HG03025 (cell line): ENCODE measurements at regions not wholly inside any gene's neighbourhood (a gene's known extent, or its start where the extent isn't known, plus 50 kb on each side); places are given as distances from the start of the nearest gene placed in this dataset.
"Not testable (repeated sequence)": the region's sequence is repeated elsewhere in the genome, so short reads cannot be mapped to it uniquely, and the experiment has no call there.

ENCODE experiments used
- ATAC-seq: cut with Tn5 transposase; IDR thresholded peaks from one replicate; pipeline ENCODE4 v1.9.1; 2021; ENCODE audit warnings: mild to moderate bottlenecking, moderate library complexity; ENCODE audit not compliant: unreplicated experiment, low FRiP score

- no peak for ATAC-seq
Observed at GRCh38 chr18:22560797-22561196, 143.1 kb upstream of the CTAGE1 start.

GRCh38 chr18:22563164-22563583 lies 145.5 kb upstream of the CTAGE1 start:
- peak; percentile 69 for ATAC-seq

GRCh38 chr18:22564036-22564435 lies 146.3 kb upstream of the CTAGE1 start:
- ATAC-seq, result no peak

GRCh38 chr18:22566703-22567420 lies 149.1 kb upstream of the CTAGE1 start:
- ATAC-seq, result no peak

GRCh38 chr18:22567794-22568193 lies 150.1 kb upstream of the CTAGE1 start:
- no peak for ATAC-seq

- no peak for ATAC-seq
Observed at GRCh38 chr18:22570492-22570891, 152.8 kb upstream of the CTAGE1 start.

- ATAC-seq, result no peak
Observed at GRCh38 chr18:22572341-22572740, 154.6 kb upstream of the CTAGE1 start.

GRCh38 chr18:22579271-22579670 lies 161.6 kb upstream of the CTAGE1 start:
- no peak for ATAC-seq

GRCh38 chr18:22585333-22585732 lies 167.6 kb upstream of the CTAGE1 start:
- ATAC-seq, result no peak

- ATAC-seq, result no peak
Observed at GRCh38 chr18:22585821-22586220, 168.1 kb upstream of the CTAGE1 start.

- no peak for ATAC-seq
Observed at GRCh38 chr18:22591222-22591621, 173.5 kb upstream of the CTAGE1 start.

- ATAC-seq, result no peak
Observed at GRCh38 chr18:22594155-22594690, 176.5 kb upstream of the CTAGE1 start.

- ATAC-seq, result no peak
Observed at GRCh38 chr18:22601481-22601880, 183.8 kb upstream of the CTAGE1 start.

GRCh38 chr18:22602456-22602855 lies 184.7 kb upstream of the CTAGE1 start:
- not testable (repeated sequence) for ATAC-seq

GRCh38 chr18:22603902-22604301 lies 186.2 kb upstream of the CTAGE1 start:
- ATAC-seq, result no peak

- ATAC-seq, result no peak
Observed at GRCh38 chr18:22604390-22604985, 186.8 kb upstream of the CTAGE1 start.

GRCh38 chr18:22604986-22605421 lies 187.3 kb upstream of the CTAGE1 start:
- no peak for ATAC-seq

- ATAC-seq, result no peak
Observed at GRCh38 chr18:22605736-22606135, 188.0 kb upstream of the CTAGE1 start.

GRCh38 chr18:22606563-22607283 lies 189.0 kb upstream of the CTAGE1 start:
- ATAC-seq, result no peak

GRCh38 chr18:22607284-22607635 lies 189.5 kb upstream of the CTAGE1 start:
- no peak for ATAC-seq

GRCh38 chr18:22608847-22609246 lies 191.1 kb upstream of the CTAGE1 start:
- ATAC-seq, result no peak
